ENCODE measurements at regions not wholly inside any gene's neighbourhood (a gene's known extent, or its start where the extent isn't known, plus 50 kb on each side); places are given as distances from the start of the nearest gene placed in this dataset.

DNA sequence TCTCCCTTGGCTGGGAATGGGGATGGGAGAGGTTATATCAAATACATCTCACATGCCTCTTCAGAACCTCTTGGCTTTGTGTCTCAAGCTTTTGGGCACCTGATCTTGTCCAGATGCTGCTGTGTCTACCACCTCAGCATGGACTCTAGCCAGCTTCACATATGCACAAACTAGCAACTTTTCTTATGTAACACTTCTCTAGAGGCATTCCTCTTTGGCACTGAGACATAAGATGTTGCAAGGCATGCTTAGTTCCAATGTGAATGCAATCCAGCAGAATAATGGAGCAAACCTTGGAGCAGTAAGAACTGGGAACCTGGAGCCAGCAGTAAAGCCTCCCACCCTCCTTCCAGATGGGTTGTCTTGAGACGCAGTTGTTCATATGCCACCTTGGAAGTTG lies 113.4 kb upstream of the TMEM47 start:
- H3K27ac ChIP-seq = no peak overlapping the region
- no peak overlapping the region for H3K9ac ChIP-seq
- H3K4me3 Mint-ChIP-seq = no peak overlapping the region
- H3K4me1 ChIP-seq = peaks cover 18% of the 10 kb centered on the region
- H3K9me3 ChIP-seq (ENCODE audit: low read depth) = no peaks in the 10 kb centered on the region
- no peaks in the 10 kb centered on the region for H3K79me2 ChIP-seq (ENCODE audit: low read depth)
- no peaks in the 10 kb centered on the region for H3K36me3 Mint-ChIP-seq
- no peak overlapping the region for H3K4me3 ChIP-seq
- H3K27ac Mint-ChIP-seq = no peak overlapping the region
- no peak overlapping the region for H2AFZ ChIP-seq (replicated peaks)
- no peak for TF ChIP-seq EZH2 (IDR thresholded peaks at IDR 0.05)
- TF ChIP-seq EZH2phosphoT487 (IDR thresholded peaks at IDR 0.05) = no peak
- TF ChIP-seq, protein P1, sequence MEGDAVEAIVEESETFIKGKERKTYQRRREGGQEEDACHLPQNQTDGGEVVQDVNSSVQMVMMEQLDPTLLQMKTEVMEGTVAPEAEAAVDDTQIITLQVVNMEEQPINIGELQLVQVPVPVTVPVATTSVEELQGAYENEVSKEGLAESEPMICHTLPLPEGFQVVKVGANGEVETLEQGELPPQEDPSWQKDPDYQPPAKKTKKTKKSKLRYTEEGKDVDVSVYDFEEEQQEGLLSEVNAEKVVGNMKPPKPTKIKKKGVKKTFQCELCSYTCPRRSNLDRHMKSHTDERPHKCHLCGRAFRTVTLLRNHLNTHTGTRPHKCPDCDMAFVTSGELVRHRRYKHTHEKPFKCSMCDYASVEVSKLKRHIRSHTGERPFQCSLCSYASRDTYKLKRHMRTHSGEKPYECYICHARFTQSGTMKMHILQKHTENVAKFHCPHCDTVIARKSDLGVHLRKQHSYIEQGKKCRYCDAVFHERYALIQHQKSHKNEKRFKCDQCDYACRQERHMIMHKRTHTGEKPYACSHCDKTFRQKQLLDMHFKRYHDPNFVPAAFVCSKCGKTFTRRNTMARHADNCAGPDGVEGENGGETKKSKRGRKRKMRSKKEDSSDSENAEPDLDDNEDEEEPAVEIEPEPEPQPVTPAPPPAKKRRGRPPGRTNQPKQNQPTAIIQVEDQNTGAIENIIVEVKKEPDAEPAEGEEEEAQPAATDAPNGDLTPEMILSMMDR (IDR thresholded peaks at IDR 0.05) = no peak
- peaks cover 14% of the 10 kb centered on the region for H3F3A ChIP-seq (ENCODE audit: low read depth)
- no peak overlapping the region for H3K4me2 ChIP-seq
- no peaks in the 10 kb centered on the region for H3K27me3 Mint-ChIP-seq (ENCODE audit: insufficient read depth, low read depth)
- no peaks in the 10 kb centered on the region for H4K20me1 ChIP-seq (ENCODE audit: low read depth)
- no peaks in the 10 kb centered on the region for H3K36me3 ChIP-seq
- DNase-seq (ENCODE audit: low spot score) = no peak
- peaks cover 15% of the 10 kb centered on the region for H3K4me1 Mint-ChIP-seq
- no peaks in the 10 kb centered on the region for H3K27me3 ChIP-seq
- peaks cover 6% of the 10 kb centered on the region for H3K9me3 Mint-ChIP-seq

DNA sequence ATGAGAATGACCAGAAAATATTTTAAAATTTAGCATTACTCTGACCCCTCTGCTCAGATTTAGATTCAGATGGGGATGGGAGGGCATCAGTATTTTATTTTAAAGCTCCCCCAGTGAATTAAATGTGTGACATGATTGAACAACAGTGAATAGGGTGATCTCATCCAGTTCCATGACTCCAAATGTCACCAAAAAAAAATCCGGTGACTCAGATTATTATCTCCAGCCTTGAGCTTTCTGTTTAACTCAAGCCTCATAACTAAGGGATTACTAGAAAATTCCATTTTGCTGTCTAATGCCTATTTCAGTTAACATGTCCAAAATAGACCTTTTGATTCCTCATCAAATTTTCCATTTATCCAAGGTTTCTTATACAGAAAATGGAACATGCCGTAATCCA lies 121.8 kb upstream of the TMEM47 start:
- Mint-ChIP-seq H3K36me3 (no peaks in the 10 kb centered on the region), H3K27ac (no peak overlapping the region), H3K4me1 (no peaks in the 10 kb centered on the region), H3K27me3 (ENCODE audit: insufficient read depth, low read depth) (no peaks in the 10 kb centered on the region), H3K4me3 (no peak overlapping the region), H3K9me3 (no peaks in the 10 kb centered on the region)
- TF ChIP-seq, protein P1 (IDR thresholded peaks at IDR 0.05) = no peak
- TF ChIP-seq EZH2phosphoT487 (IDR thresholded peaks at IDR 0.05) (no peak), EZH2 (IDR thresholded peaks at IDR 0.05) (no peak)
- DNase-seq (ENCODE audit: low spot score) = no peak
- Histone ChIP-seq H3K9me3 (ENCODE audit: low read depth) (no peaks in the 10 kb centered on the region), H3K4me2 (no peak overlapping the region), H3K27ac (no peak overlapping the region), H3K36me3 (no peaks in the 10 kb centered on the region), H4K20me1 (ENCODE audit: low read depth) (no peaks in the 10 kb centered on the region), H3K4me1 (no peaks in the 10 kb centered on the region), H3F3A (ENCODE audit: low read depth) (no peaks in the 10 kb centered on the region), H2AFZ (replicated peaks) (no peak overlapping the region), H3K79me2 (ENCODE audit: low read depth) (no peaks in the 10 kb centered on the region), H3K27me3 (no peaks in the 10 kb centered on the region), H3K4me3 (no peak overlapping the region), H3K9ac (no peak overlapping the region)

DNA sequence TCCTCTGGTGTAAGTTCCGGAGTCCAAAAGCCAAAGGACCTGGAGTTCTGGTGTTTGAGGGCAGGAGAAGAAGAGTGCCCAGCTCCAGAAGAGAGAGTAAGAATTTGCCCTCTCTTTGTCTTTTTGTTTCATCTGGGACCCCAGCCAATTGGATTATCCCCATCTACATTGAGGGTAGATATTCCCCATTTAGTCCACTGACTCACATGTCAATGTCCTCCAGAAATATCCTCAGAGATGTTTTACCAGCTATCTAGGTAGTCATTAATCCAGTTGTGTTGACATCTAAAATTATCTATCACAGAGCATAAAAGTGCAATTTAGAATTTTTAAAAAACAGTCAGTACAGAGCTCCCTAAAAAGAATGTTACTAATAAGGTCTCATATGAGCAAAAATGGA lies 132.9 kb upstream of the TMEM47 start:
- Histone ChIP-seq H3F3A (ENCODE audit: low read depth) (no peaks in the 10 kb centered on the region), H2AFZ (replicated peaks) (no peak overlapping the region), H3K4me1 (no peaks in the 10 kb centered on the region), H3K27ac (no peak overlapping the region), H3K4me3 (no peak overlapping the region), H3K9me3 (ENCODE audit: low read depth) (no peaks in the 10 kb centered on the region), H3K79me2 (ENCODE audit: low read depth) (no peaks in the 10 kb centered on the region), H3K27me3 (no peaks in the 10 kb centered on the region), H3K36me3 (no peaks in the 10 kb centered on the region), H4K20me1 (ENCODE audit: low read depth) (no peaks in the 10 kb centered on the region), H3K4me2 (no peak overlapping the region), H3K9ac (no peak overlapping the region)
- Mint-ChIP-seq H3K27me3 (ENCODE audit: insufficient read depth, low read depth) (peaks cover 2% of the 10 kb centered on the region), H3K4me3 (no peak overlapping the region), H3K9me3 (peaks cover 12% of the 10 kb centered on the region), H3K27ac (no peak overlapping the region), H3K4me1 (no peaks in the 10 kb centered on the region), H3K36me3 (no peaks in the 10 kb centered on the region)
- TF ChIP-seq, protein P1 (IDR thresholded peaks at IDR 0.05) = no peak
- TF ChIP-seq EZH2phosphoT487 (IDR thresholded peaks at IDR 0.05) = no peak
- TF ChIP-seq EZH2 (IDR thresholded peaks at IDR 0.05) = no peak
- no peak for DNase-seq (ENCODE audit: low spot score)

Data from neural progenitor cell (in vitro differentiated cells).